ENCODE measurements at regions not wholly inside any gene's neighbourhood (a gene's known extent, or its start where the extent isn't known, plus 50 kb on each side); places are given as distances from the start of the nearest gene placed in this dataset.
"Not testable (repeated sequence)": the region's sequence is repeated elsewhere in the genome, so short reads cannot be mapped to it uniquely, and the experiment has no call there.

- DNase-seq (ENCODE audit: low read depth in 1 of 2, low spot score in 1 of 2), result no peak
Observed at GRCh38 chr4:57194068-57194611, 84.0 kb upstream of the IGFBP7 start.

GRCh38 chr4:57193209-57193810 is 83.1 kb upstream of the IGFBP7 start:
- no peak for DNase-seq (ENCODE audit: low read depth in 1 of 2, low spot score in 1 of 2)

GRCh38 chr4:57191523-57192034 is 81.4 kb upstream of the IGFBP7 start:
- DNase-seq (ENCODE audit: low read depth in 1 of 2, low spot score in 1 of 2), result no peak

GRCh38 chr4:57190601-57191481 is 80.7 kb upstream of the IGFBP7 start:
- DNase-seq (ENCODE audit: low read depth in 1 of 2, low spot score in 1 of 2), result no peak

- no peak for DNase-seq (ENCODE audit: low read depth in 1 of 2, low spot score in 1 of 2)
Observed at GRCh38 chr4:57187246-57187645, 77.1 kb upstream of the IGFBP7 start.

GRCh38 chr4:57184378-57185029 is 74.3 kb upstream of the IGFBP7 start:
- DNase-seq (ENCODE audit: low read depth in 1 of 2, low spot score in 1 of 2), result no peak

- no peak for DNase-seq (ENCODE audit: low read depth in 1 of 2, low spot score in 1 of 2)
Observed at GRCh38 chr4:57182132-57182874, 72.1 kb upstream of the IGFBP7 start.

GRCh38 chr4:57173136-57173535 is 63.0 kb upstream of the IGFBP7 start:
- not testable (repeated sequence) for DNase-seq (ENCODE audit: low read depth in 1 of 2, low spot score in 1 of 2)

GRCh38 chr4:57172065-57172464 is 61.9 kb upstream of the IGFBP7 start:
- no peak for DNase-seq (ENCODE audit: low read depth in 1 of 2, low spot score in 1 of 2)

GRCh38 chr4:57168982-57169381 is 58.8 kb upstream of the IGFBP7 start:
- no peak for DNase-seq (ENCODE audit: low read depth in 1 of 2, low spot score in 1 of 2)

- DNase-seq (ENCODE audit: low read depth in 1 of 2, low spot score in 1 of 2), result peak; percentile 32 to 50
Observed at GRCh38 chr4:57163530-57164459, 53.6 kb upstream of the IGFBP7 start.

GRCh38 chr4:57162499-57163019 is 52.4 kb upstream of the IGFBP7 start:
- DNase-seq (ENCODE audit: low read depth in 1 of 2, low spot score in 1 of 2), result no peak
